NOMO-1 (cell line): ENCODE measurements at regions not wholly inside any gene's neighbourhood (a gene's known extent, or its start where the extent isn't known, plus 50 kb on each side); places are given as distances from the start of the nearest gene placed in this dataset.
A peak's percentile ranks its signal among the peaks of the same experiment; 100 is the strongest.

ENCODE experiments used
- DNase-seq, 2 experiments: peaks; one replicate each; lab custom pipeline; 2025; ENCODE audit not compliant: unreplicated experiment in 2 of 2; lab: John Stamatoyannopoulos, UW

- DNase-seq = no peak
Observed at GRCh38 chr9:12462861-12463260, 230.3 kb upstream of the TYRP1 start.

GRCh38 chr9:12463641-12464040, 229.5 kb upstream of the TYRP1 start:
- DNase-seq = no peak

GRCh38 chr9:12464400-12464799, 228.8 kb upstream of the TYRP1 start:
- DNase-seq = no peak

GRCh38 chr9:12464910-12465512, 228.2 kb upstream of the TYRP1 start:
- DNase-seq = peak in 1 of 2 experiments; percentile 0

DNA sequence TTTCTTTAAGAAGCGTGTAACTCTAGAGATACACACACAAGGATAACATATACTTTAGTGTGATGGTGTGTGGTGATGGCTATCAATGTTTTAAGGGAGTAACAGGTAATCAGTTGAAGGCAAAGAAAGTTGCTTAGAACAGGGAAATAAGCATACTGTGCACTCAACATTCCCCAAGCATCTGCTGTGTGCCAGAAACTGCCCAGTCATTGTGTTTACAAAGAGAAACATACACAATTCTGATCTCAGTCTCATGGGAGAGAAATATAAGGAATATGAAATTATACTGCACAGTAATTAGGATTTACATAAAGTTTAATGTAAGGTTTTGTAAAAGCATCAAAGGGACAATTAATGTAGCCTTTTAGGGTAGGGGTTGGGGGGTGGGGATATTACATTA, 224.1 kb upstream of the TYRP1 start:
- no peak for DNase-seq

- no peak for DNase-seq
Observed at GRCh38 chr9:12494411-12494810, 198.8 kb upstream of the TYRP1 start.

GRCh38 chr9:12497790-12498189, 195.4 kb upstream of the TYRP1 start:
- DNase-seq = no peak

DNA sequence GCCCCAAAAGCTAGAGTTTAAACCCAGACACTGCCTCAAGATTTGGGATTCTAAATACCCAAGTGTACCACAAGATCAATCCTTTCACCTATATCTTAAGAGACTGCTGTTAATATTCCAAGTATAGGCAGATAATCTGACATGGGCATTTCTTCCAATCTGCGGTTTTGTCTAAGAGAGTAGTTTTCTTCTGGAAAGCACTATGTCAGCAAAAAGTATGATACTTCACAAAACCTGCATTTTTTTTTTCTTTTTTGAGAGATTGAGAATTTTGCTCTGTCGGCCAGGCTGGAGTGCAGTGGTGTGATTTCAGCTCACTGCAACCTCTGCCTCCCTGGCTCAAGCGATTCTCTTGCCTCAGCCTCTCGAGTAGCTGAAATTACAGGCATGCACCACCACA, 190.7 kb upstream of the TYRP1 start:
- no peak for DNase-seq

GRCh38 chr9:12503606-12504122, 189.5 kb upstream of the TYRP1 start:
- DNase-seq = no peak

- no peak for DNase-seq
Observed at GRCh38 chr9:12510551-12510950, 182.6 kb upstream of the TYRP1 start.

- no peak for DNase-seq
Observed at GRCh38 chr9:12511726-12512125, 181.5 kb upstream of the TYRP1 start.

GRCh38 chr9:12516031-12516430, 177.2 kb upstream of the TYRP1 start:
- DNase-seq = no peak

DNA sequence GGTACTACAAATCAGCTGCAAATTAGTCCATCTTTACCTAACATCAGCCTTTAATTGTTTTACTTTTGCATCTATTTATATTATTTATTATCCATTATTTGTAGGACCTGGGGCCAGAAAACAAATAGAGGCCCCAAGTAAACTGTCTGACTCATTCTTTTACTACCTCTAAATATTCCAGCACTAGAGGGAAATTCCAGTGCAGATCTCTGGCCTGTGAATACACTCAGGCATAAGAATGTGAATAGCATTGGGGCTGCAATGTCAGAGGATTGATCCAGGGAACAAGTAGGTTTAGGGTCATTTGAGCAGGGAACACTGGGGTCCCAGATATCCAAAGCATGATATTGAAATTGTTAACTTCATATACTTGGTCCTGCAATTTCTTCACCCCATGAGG, 176.6 kb upstream of the TYRP1 start:
- DNase-seq = no peak

DNA sequence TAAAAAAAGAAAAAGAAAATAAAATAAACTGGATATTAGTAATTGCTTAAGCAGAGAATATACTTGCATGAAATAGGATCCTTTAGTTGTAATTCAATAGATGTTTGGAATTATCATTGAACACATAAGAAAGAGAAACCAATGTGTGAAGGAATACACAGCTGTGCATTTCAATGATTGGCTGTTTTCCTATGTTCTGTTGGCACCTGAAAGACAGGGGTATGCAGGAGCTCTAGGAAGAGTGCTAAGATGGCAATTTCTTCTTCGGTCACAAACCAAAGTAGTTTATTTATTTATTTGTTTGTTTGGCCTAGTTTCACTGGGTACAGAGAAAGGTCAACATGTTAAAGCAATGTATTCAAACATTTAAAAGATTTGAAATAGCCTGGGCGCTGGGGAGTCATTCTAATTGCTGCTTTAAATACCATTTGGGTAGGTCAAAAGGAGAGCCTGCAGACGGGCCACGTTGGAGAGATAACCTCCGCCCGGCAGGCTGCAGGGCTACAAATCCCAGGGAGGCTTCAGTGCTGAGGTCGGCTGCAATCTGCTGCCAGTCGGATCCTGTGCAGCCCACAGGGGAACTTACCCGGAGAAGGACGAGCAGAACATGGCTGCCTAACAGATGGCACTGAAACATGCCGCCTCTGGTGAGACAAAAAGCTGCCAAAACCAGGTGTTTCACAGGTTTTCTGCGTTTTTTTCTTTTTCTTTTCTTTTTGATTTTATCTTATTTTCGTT, 154.2 kb upstream of the TYRP1 start:
- no peak for DNase-seq

GRCh38 chr9:12539580-12539975, 153.6 kb upstream of the TYRP1 start:
- DNase-seq = no peak

- no peak for DNase-seq
Observed at GRCh38 chr9:12544700-12545099, 148.5 kb upstream of the TYRP1 start.

GRCh38 chr9:12554636-12555035, 138.5 kb upstream of the TYRP1 start:
- DNase-seq = no peak

DNA sequence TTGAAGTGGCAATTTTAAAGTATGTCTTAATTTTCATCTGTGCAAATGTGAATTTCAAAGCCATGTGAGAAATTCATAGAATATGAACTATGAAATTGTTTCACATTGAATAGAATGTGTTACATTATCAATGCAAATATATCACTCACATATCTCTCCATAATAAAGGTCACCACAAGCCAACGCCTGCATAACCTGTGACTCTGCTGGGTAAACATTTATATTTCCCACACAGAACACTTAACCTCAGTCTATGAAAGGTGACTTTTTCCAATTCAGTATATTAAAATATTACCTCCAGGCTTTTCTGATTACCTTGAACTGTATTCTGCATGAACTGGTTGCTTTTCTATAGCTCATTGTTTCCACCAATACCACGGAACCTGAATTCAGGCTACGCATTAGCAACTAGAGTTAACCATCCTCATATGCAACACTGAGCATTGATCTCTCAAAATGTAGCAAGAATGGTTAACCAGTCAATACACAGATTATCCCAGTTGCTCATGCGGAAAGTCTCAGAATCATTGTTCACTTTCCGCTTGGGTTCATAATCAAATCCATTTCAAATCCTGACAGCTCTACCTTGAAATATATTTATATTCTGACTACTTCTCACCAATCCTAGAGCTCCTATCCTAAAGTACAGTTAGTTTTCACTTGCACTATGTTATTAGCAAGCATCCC, 126.6 kb upstream of the TYRP1 start:
- DNase-seq = no peak

GRCh38 chr9:12584656-12585522, 108.3 kb upstream of the TYRP1 start:
- DNase-seq = no peak

- no peak for DNase-seq
Observed at GRCh38 chr9:12595400-12595799, 97.8 kb upstream of the TYRP1 start.
